ENCODE measurements at regions not wholly inside any gene's neighbourhood (a gene's known extent, or its start where the extent isn't known, plus 50 kb on each side); places are given as distances from the start of the nearest gene placed in this dataset.

- H3K9ac ChIP-seq (ENCODE audit: control insufficient read depth, insufficient read depth, low read length), result no peak overlapping the region
- SMC1A ChIA-PET (ENCODE audit: uncharacterized antibody, unreplicated experiment), result interaction anchor here (0.7 to 1.0 kb wide), 2 partner anchors 146 to 916 kb away, joined by 3 read pairs; no protein-coding TSS in a partner anchor
- FAIRE-seq (no peak), ATAC-seq (no peak), DNase-seq (ENCODE audit: low read depth, low spot score) (no peak)
- H4K20me1 ChIP-seq (ENCODE audit: control insufficient read depth, insufficient read depth), result no peaks in the 10 kb centered on the region
- H3K9me3 ChIP-seq (replicated peaks; ENCODE audit: control insufficient read depth, insufficient read depth, low read length), result no peaks in the 10 kb centered on the region
- no peak overlapping the region for H3K4me2 ChIP-seq (ENCODE audit: control insufficient read depth, insufficient read depth)
- CTCF ChIA-PET, result no interaction called here
- no peaks in the 10 kb centered on the region for H3K27me3 ChIP-seq (replicated peaks in 1 of 2; ENCODE audit: control insufficient read depth in 2 of 2, insufficient read depth in 2 of 2, low read length in 1 of 2)
- no peak overlapping the region for H2AFZ ChIP-seq (ENCODE audit: control insufficient read depth, low read depth, low read length)
- TF ChIP-seq GABPA (IDR thresholded peaks at IDR 0.05; ENCODE audit: low read depth) (no peak), USF2 (IDR thresholded peaks at IDR 0.05; ENCODE audit: borderline replicate concordance, low read depth, low read length) (no peak), SUZ12 (IDR thresholded peaks at IDR 0.05; ENCODE audit: unreplicated experiment) (no peak)
- intact Hi-C loops (cut with micrococcal nuclease; ENCODE audit: unreplicated experiment), result no loop called here
- in situ Hi-C loops (cut with MboI), result no loop called here
- H3K27ac ChIP-seq (ENCODE audit: control insufficient read depth, insufficient read depth), result no peak overlapping the region
- H3K4me1 ChIP-seq (ENCODE audit: control insufficient read depth, insufficient read depth, low read length), result no peaks in the 10 kb centered on the region
- H3K36me3 ChIP-seq (ENCODE audit: control insufficient read depth in 2 of 2, insufficient read depth in 2 of 2, low read length in 1 of 2), result no peaks in the 10 kb centered on the region
- 2% methylated on average over 2 of the region's 2 CpGs for WGBS (ENCODE audit: insufficient coverage, insufficient replicate concordance, low lambda C conversion rate, missing lambda C conversion rate)
- H3K79me2 ChIP-seq (ENCODE audit: control insufficient read depth, insufficient read depth, low read length), result no peaks in the 10 kb centered on the region
- POLR2A ChIA-PET, result no interaction called here
- no TSS peak for BruUV-seq (replicated peaks)
- no peak overlapping the region for H3K4me3 ChIP-seq
- RAD21 ChIA-PET (ENCODE audit: unreplicated experiment), result no interaction called here
Measured at GRCh38 chr3:162971715-162972114, 1475.1 kb downstream of the OTOL1 start.

GRCh38 chr3:162973428-162973917 lies 1476.9 kb downstream of the OTOL1 start:
- ChIA-PET RAD21 (ENCODE audit: unreplicated experiment) (no interaction called here), SMC1A (ENCODE audit: uncharacterized antibody, unreplicated experiment) (no interaction called here), POLR2A (no interaction called here), CTCF (no interaction called here)
- intact Hi-C loops (cut with micrococcal nuclease; ENCODE audit: unreplicated experiment), result no loop called here
- no peaks in the 10 kb centered on the region for H3K36me3 ChIP-seq (ENCODE audit: control insufficient read depth in 2 of 2, insufficient read depth in 2 of 2, low read length in 1 of 2)
- no TSS peak for BruUV-seq (replicated peaks)
- no peak for ATAC-seq
- H3K4me1 ChIP-seq (ENCODE audit: control insufficient read depth, insufficient read depth, low read length), result no peaks in the 10 kb centered on the region
- no peak overlapping the region for H3K27ac ChIP-seq (ENCODE audit: control insufficient read depth, insufficient read depth)
- no peak for FAIRE-seq
- no peaks in the 10 kb centered on the region for H3K79me2 ChIP-seq (ENCODE audit: control insufficient read depth, insufficient read depth, low read length)
- no peak for DNase-seq (ENCODE audit: low read depth, low spot score)
- no peaks in the 10 kb centered on the region for H3K27me3 ChIP-seq (replicated peaks in 1 of 2; ENCODE audit: control insufficient read depth in 2 of 2, insufficient read depth in 2 of 2, low read length in 1 of 2)
- in situ Hi-C loops (cut with MboI), result no loop called here
- H2AFZ ChIP-seq (ENCODE audit: control insufficient read depth, low read depth, low read length), result no peak overlapping the region
- H3K4me2 ChIP-seq (ENCODE audit: control insufficient read depth, insufficient read depth), result no peak overlapping the region
- no peak overlapping the region for H3K4me3 ChIP-seq
- no peaks in the 10 kb centered on the region for H4K20me1 ChIP-seq (ENCODE audit: control insufficient read depth, insufficient read depth)
- H3K9me3 ChIP-seq (replicated peaks; ENCODE audit: control insufficient read depth, insufficient read depth, low read length), result no peaks in the 10 kb centered on the region
- no peak overlapping the region for H3K9ac ChIP-seq (ENCODE audit: control insufficient read depth, insufficient read depth, low read length)
- TF ChIP-seq MYB (IDR thresholded peaks at IDR 0.05; ENCODE audit: borderline replicate concordance, low read depth, low read length) (no peak), PBX3 (IDR thresholded peaks at IDR 0.05; ENCODE audit: insufficient replicate concordance, low read depth, low read length) (no peak), CEBPZ (IDR thresholded peaks at IDR 0.05; ENCODE audit: low read depth, low read length) (no peak), ASH2L (IDR thresholded peaks at IDR 0.05; ENCODE audit: borderline replicate concordance, low read depth) (no peak), ZNF384 (IDR thresholded peaks at IDR 0.05; ENCODE audit: borderline replicate concordance, low read depth, low read length) (no peak), BACH1 (IDR thresholded peaks at IDR 0.05; ENCODE audit: borderline replicate concordance) (no peak), ESRRA (IDR thresholded peaks at IDR 0.05; ENCODE audit: low read length) (no peak), STAT1 (conservative IDR thresholded peaks at IDR 0.05) (no peak), MEF2B (IDR thresholded peaks at IDR 0.05; ENCODE audit: partially characterized antibody, poor library complexity, severe bottlenecking) (no peak)
